GM12892 (cell line): ENCODE measurements at regions not wholly inside any gene's neighbourhood (a gene's known extent, or its start where the extent isn't known, plus 50 kb on each side); places are given as distances from the start of the nearest gene placed in this dataset.

Experiments
- POLR2A ChIP-seq: IDR thresholded peaks from 2 replicates; pipeline ENCODE4 v1.6.1; 2011; ENCODE audit warnings: low read depth, low read length, control low read depth
- POLR2AphosphoS5 ChIP-seq: IDR thresholded peaks from 2 replicates; pipeline ENCODE4 v1.6.1; 2011; ENCODE audit warnings: low read depth, low read length, control low read depth
- TAF1 ChIP-seq: IDR thresholded peaks from 2 replicates; pipeline ENCODE4 v1.6.1; 2011; ENCODE audit warnings: low read depth, mild to moderate bottlenecking, control low read depth, low read length, borderline replicate concordance

DNA sequence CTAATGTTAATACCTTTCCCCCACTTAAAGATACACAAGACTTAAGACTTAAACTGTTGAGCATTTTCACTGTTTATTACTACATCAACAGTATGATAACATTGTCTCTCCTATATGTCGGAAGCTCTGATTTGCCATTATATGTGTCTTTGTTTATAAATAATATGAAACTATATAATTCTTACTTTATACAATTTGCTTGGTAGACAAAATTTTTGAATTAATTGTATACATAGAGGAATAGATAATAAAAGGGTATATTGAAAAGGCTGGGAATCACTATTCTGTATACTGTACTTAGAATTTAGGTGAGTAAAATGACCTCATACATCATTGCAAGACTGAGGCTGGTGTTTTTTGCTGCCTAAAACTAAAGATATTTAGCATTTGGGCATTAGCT lies 82.1 kb upstream of the HDAC9 start:
- TF ChIP-seq POLR2A = no peak
- no peak for TF ChIP-seq POLR2AphosphoS5
- no peak for TF ChIP-seq TAF1
